HK-2 (cell line): ENCODE measurements at regions not wholly inside any gene's neighbourhood (a gene's known extent, or its start where the extent isn't known, plus 50 kb on each side); places are given as distances from the start of the nearest gene placed in this dataset.

ENCODE experiments used
- DNase-seq: peaks from one replicate; pipeline ENCODE4 v3.0.0-alpha.2; 2018; ENCODE audit not compliant: unreplicated experiment

- DNase-seq: no peak
These were observed 136.4 kb downstream of the ICE1 start for GRCh38 chr5:5558638-5559527.

- DNase-seq: no peak
These were observed 135.6 kb downstream of the ICE1 start for GRCh38 chr5:5558102-5558501.

- no peak for DNase-seq
These were observed 129.0 kb downstream of the ICE1 start for GRCh38 chr5:5551499-5551898.

- no peak for DNase-seq
These were observed 123.9 kb downstream of the ICE1 start for GRCh38 chr5:5546408-5546807.

- DNase-seq: no peak
These were observed 121.7 kb downstream of the ICE1 start for GRCh38 chr5:5544094-5544663.

- DNase-seq: no peak
These were observed 120.2 kb downstream of the ICE1 start for GRCh38 chr5:5542654-5543053.

GRCh38 chr5:5540065-5540464 is 117.6 kb downstream of the ICE1 start:
- no peak for DNase-seq
